GM23248 (cell line): ENCODE measurements at regions not wholly inside any gene's neighbourhood (a gene's known extent, or its start where the extent isn't known, plus 50 kb on each side); places are given as distances from the start of the nearest gene placed in this dataset.

Experiments used
- EZH2 ChIP-seq: fragments of 200-600 bp; sonication (generic); IDR thresholded peaks from 2 replicates; pipeline ENCODE4 v1.6.1; 2018; ENCODE audit warnings: antibody characterized with exemption, mild to moderate bottlenecking; ENCODE audit not compliant: insufficient read depth, poor library complexity, severe bottlenecking
- EZH2phosphoT487 ChIP-seq: fragments of 200-600 bp; sonication (generic); IDR thresholded peaks from 2 replicates; pipeline ENCODE4 v1.6.1; 2018; ENCODE audit warnings: antibody characterized with exemption, moderate library complexity, mild to moderate bottlenecking, low read depth; ENCODE audit not compliant: insufficient read depth

DNA sequence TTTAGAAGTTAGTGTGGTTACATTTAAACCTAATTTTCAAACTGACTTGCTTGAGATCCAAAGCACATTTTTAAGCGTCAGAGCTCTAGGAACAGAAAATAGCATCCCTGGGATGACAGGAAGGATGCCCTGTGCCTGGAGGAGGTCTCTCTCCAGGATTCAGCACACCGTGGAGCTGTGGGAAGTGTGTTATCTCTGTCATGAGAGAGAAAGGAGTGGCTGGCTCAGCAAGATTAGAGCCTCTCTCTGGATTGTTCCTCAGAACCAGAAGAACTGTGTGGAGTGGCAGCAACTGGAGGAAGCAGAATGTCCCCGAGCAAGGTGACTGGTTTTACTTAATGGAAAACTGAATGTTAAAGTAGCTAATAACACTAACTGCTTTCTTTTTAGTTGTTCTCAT, 233.6 kb upstream of the TGFBR2 start:
- TF ChIP-seq EZH2 (no peak), EZH2phosphoT487 (no peak)
